Vagina (tissue), 2 donors: ENCODE measurements at regions not wholly inside any gene's neighbourhood (a gene's known extent, or its start where the extent isn't known, plus 50 kb on each side); places are given as distances from the start of the nearest gene placed in this dataset.

Source experiments
- DNase-seq, 2 donors: peaks; one replicate each; pipeline ENCODE4 v3.0.0-alpha.2; 2017; ENCODE audit errors: extremely low spot score in 2 of 2
- H3K27ac ChIP-seq: fragments of 200-600 bp; sonication (generic); one replicate; pipeline ENCODE4 v1.5.1; 2019
- H3K27me3 ChIP-seq: fragments of 200-600 bp; sonication (generic); one replicate; pipeline ENCODE4 v1.5.1; 2019
- H3K36me3 ChIP-seq, 2 donors: fragments of 200-600 bp; sonication (generic); one replicate each; pipeline ENCODE4 v1.5.1; 2017 to 2019
- H3K4me1 ChIP-seq: fragments of 200-600 bp; sonication (generic); one replicate; pipeline ENCODE4 v1.5.1; 2019
- H3K4me3 ChIP-seq, 2 donors: fragments of 200-600 bp; sonication (generic); 1 replicate in 1 of 2; 2 replicates in 1 of 2; pipeline ENCODE4 v1.5.1; 2016 to 2019
- H3K9me3 ChIP-seq: fragments of 200-600 bp; sonication (generic); one replicate; pipeline ENCODE4 v1.5.1; 2019
- POLR2A ChIP-seq, 2 donors: fragments of 450-650 bp; IDR thresholded peaks; one replicate each; pipeline ENCODE4 v1.6.1; 2017; ENCODE audit warnings: antibody characterized with exemption in 2 of 2, mild to moderate bottlenecking in 2 of 2, moderate library complexity in 2 of 2
- POLR2AphosphoS5 ChIP-seq, 2 donors: sonication (generic); formaldehyde crosslinking; IDR thresholded peaks; one replicate each; pipeline ENCODE4 v1.9.0; 2017; ENCODE audit warnings: antibody characterized with exemption in 2 of 2, mild to moderate bottlenecking in 2 of 2, low read depth in 1 of 2; ENCODE audit not compliant: insufficient read depth in 1 of 2
- intact Hi-C: fragments of 100-400 bp; cut with DNase I; formaldehyde crosslinking; loops from one replicate; pipeline ENCODE4 v1.15.1; 2023
- TF ChIP-seq, protein P1 (sequence below), 3 experiments: fragments of 450-650 bp in 2 of 3; fragments of 200-600 bp in 1 of 3; sonication (generic) in 1 of 3; IDR thresholded peaks; one replicate each; pipeline ENCODE4 v1.5.1; 2017 to 2019; ENCODE audit warnings: antibody characterized with exemption in 3 of 3, mild to moderate bottlenecking in 2 of 3, moderate library complexity in 2 of 3

DNA sequence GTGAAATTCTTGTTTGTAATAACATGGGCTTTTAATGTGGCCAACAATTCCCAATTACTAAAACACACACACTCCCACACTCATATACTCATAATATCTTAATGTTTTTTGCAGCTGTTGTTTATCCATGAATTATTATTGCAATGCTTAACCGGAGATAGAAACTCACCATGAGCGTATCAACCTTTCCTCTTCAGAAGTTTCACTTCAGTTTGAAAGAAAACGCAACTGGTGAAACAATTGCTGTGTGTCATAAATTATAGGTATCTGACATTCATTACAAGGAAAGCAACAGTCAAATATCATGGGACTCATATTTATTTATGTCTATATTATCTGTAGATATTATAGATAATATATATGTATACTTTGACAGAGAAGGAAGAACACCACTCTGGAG is 104.1 kb downstream of the HDGFL1 start:
- TF ChIP-seq POLR2AphosphoS5 (IDR thresholded peaks at IDR 0.05; ENCODE audit: insufficient read depth in 1 of 2, low read depth in 1 of 2) (no peak), POLR2A (IDR thresholded peaks at IDR 0.05) (no peak)
- TF ChIP-seq, protein P1, sequence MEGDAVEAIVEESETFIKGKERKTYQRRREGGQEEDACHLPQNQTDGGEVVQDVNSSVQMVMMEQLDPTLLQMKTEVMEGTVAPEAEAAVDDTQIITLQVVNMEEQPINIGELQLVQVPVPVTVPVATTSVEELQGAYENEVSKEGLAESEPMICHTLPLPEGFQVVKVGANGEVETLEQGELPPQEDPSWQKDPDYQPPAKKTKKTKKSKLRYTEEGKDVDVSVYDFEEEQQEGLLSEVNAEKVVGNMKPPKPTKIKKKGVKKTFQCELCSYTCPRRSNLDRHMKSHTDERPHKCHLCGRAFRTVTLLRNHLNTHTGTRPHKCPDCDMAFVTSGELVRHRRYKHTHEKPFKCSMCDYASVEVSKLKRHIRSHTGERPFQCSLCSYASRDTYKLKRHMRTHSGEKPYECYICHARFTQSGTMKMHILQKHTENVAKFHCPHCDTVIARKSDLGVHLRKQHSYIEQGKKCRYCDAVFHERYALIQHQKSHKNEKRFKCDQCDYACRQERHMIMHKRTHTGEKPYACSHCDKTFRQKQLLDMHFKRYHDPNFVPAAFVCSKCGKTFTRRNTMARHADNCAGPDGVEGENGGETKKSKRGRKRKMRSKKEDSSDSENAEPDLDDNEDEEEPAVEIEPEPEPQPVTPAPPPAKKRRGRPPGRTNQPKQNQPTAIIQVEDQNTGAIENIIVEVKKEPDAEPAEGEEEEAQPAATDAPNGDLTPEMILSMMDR (IDR thresholded peaks at IDR 0.05) = no peak
- no peaks in the 10 kb centered on the region for H3K27me3 ChIP-seq

GRCh38 chr6:22680950-22681349 is 111.6 kb downstream of the HDGFL1 start:
- Histone ChIP-seq H3K9me3 (no peaks in the 10 kb centered on the region), H3K27me3 (no peaks in the 10 kb centered on the region), H3K27ac (no peak overlapping the region), H3K4me1 (no peaks in the 10 kb centered on the region), H3K4me3 (no peak overlapping the region), H3K36me3 (no peaks in the 10 kb centered on the region)
- no peak for TF ChIP-seq POLR2A (IDR thresholded peaks at IDR 0.05)
- TF ChIP-seq, protein P1 (IDR thresholded peaks at IDR 0.05) = no peak
- TF ChIP-seq POLR2AphosphoS5 (IDR thresholded peaks at IDR 0.05; ENCODE audit: insufficient read depth in 1 of 2, low read depth in 1 of 2) = no peak
- intact Hi-C loops = no loop called here
- DNase-seq = no peak

More for the DNA sequence above, 104.1 kb downstream of the HDGFL1 start:
- H3K27ac ChIP-seq = no peak overlapping the region
- no peaks in the 10 kb centered on the region for H3K9me3 ChIP-seq
- DNase-seq = no peak
- H3K4me1 ChIP-seq = no peaks in the 10 kb centered on the region
- no peak overlapping the region for H3K4me3 ChIP-seq
- intact Hi-C loops = no loop called here
- no peaks in the 10 kb centered on the region for H3K36me3 ChIP-seq

- DNase-seq = no peak
These were observed 112.4 kb downstream of the HDGFL1 start for GRCh38 chr6:22681761-22682160.

GRCh38 chr6:22682979-22683378 is 113.6 kb downstream of the HDGFL1 start:
- H3K4me3 ChIP-seq = no peak overlapping the region
- H3K27me3 ChIP-seq = no peaks in the 10 kb centered on the region
- H3K4me1 ChIP-seq = no peaks in the 10 kb centered on the region
- TF ChIP-seq, protein P1 (IDR thresholded peaks at IDR 0.05) = no peak
- TF ChIP-seq POLR2AphosphoS5 (IDR thresholded peaks at IDR 0.05; ENCODE audit: insufficient read depth in 1 of 2, low read depth in 1 of 2) (no peak), POLR2A (IDR thresholded peaks at IDR 0.05) (no peak)
- H3K9me3 ChIP-seq = no peaks in the 10 kb centered on the region
- intact Hi-C loops = no loop called here
- no peaks in the 10 kb centered on the region for H3K36me3 ChIP-seq
- DNase-seq = no peak
- H3K27ac ChIP-seq = no peak overlapping the region

More at GRCh38 chr6:22681761-22682160, 112.4 kb downstream of the HDGFL1 start:
- Histone ChIP-seq H3K9me3 (no peaks in the 10 kb centered on the region), H3K4me3 (no peak overlapping the region), H3K36me3 (no peaks in the 10 kb centered on the region), H3K27ac (no peak overlapping the region), H3K27me3 (no peaks in the 10 kb centered on the region), H3K4me1 (no peaks in the 10 kb centered on the region)
- TF ChIP-seq, protein P1 (IDR thresholded peaks at IDR 0.05) = no peak
- TF ChIP-seq POLR2A (IDR thresholded peaks at IDR 0.05) = no peak
- no peak for TF ChIP-seq POLR2AphosphoS5 (IDR thresholded peaks at IDR 0.05; ENCODE audit: insufficient read depth in 1 of 2, low read depth in 1 of 2)
- intact Hi-C loops = no loop called here

DNA sequence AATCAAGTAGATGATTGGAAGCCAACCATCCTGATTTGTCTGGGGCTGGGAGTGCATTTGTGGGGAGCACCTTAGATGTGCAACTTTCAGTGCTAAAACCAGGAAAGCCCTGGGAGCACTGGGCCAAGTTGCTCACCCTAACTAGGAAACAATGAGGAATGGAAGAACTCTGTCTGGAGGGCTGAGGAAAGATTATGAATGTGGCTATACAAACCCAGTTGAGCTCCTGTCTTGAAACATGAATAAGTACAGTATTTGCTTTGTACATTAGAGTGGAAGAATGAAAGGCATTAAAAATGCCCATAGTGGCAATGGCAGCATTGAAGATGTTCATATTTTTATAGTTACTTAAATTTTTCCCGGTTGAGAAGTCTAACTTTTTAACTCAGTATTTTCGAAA is 121.1 kb downstream of the HDGFL1 start:
- TF ChIP-seq, protein P1 (IDR thresholded peaks at IDR 0.05) = no peak
- TF ChIP-seq POLR2AphosphoS5 (IDR thresholded peaks at IDR 0.05; ENCODE audit: insufficient read depth in 1 of 2, low read depth in 1 of 2) (no peak), POLR2A (IDR thresholded peaks at IDR 0.05) (no peak)
- Histone ChIP-seq H3K27me3 (no peaks in the 10 kb centered on the region), H3K27ac (no peak overlapping the region), H3K4me3 (no peak overlapping the region), H3K36me3 (no peaks in the 10 kb centered on the region), H3K9me3 (no peaks in the 10 kb centered on the region), H3K4me1 (no peaks in the 10 kb centered on the region)
- DNase-seq = no peak
- intact Hi-C loops = no loop called here
